ENCODE measurements at regions not wholly inside any gene's neighbourhood (a gene's known extent, or its start where the extent isn't known, plus 50 kb on each side); places are given as distances from the start of the nearest gene placed in this dataset.

GRCh38 chr12:87930033-87930432, 99.2 kb downstream of the C12orf50 start:
- no peak overlapping the region for H3K4me3 ChIP-seq (ENCODE audit: low read depth, low read length)
- DNase-seq (ENCODE audit: low read depth) = peak; percentile 65

DNA sequence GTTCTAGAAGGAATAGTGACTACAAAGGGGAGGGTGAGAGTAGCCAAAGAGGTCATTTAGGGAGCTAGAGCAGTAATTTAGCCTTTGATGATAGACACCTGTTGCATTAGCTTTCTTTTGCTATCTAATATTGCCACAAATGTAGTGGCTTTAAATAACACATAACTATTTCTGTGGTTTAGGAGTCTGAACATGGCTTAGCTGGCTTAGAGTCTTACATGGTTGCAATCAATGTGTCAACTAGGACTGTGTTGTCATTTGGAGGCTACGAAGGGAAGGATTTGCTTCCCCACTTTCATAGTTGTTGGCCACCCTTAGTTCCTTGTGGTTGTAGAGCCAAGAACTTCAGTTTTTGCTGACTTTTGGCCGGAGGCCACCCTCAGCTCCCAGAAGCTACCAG, 99.9 kb downstream of the C12orf50 start:
- no peak overlapping the region for H3K4me3 ChIP-seq (ENCODE audit: low read depth, low read length)
- no peak for DNase-seq (ENCODE audit: low read depth)

GRCh38 chr12:87928031-87928430, 101.2 kb downstream of the C12orf50 start:
- H3K4me3 ChIP-seq (ENCODE audit: low read depth, low read length) = no peak overlapping the region
- DNase-seq (ENCODE audit: low read depth) = no peak

GRCh38 chr12:87925021-87925420, 104.2 kb downstream of the C12orf50 start:
- H3K4me3 ChIP-seq (ENCODE audit: low read depth, low read length) = no peak overlapping the region
- DNase-seq (ENCODE audit: low read depth) = no peak

GRCh38 chr12:87924149-87924548, 105.1 kb downstream of the C12orf50 start:
- DNase-seq (ENCODE audit: low read depth) = peak; percentile 40

GRCh38 chr12:87923361-87923760, 105.8 kb downstream of the C12orf50 start:
- peak; percentile 33 for DNase-seq (ENCODE audit: low read depth)

More at GRCh38 chr12:87924149-87924548, 105.1 kb downstream of the C12orf50 start:
- no peak overlapping the region for H3K4me3 ChIP-seq (ENCODE audit: low read depth, low read length)

GRCh38 chr12:87922736-87923135, 106.5 kb downstream of the C12orf50 start:
- H3K4me3 ChIP-seq (ENCODE audit: low read depth, low read length) = no peak overlapping the region
- no peak for DNase-seq (ENCODE audit: low read depth)

More at GRCh38 chr12:87923361-87923760, 105.8 kb downstream of the C12orf50 start:
- no peak overlapping the region for H3K4me3 ChIP-seq (ENCODE audit: low read depth, low read length)

- H3K4me3 ChIP-seq (ENCODE audit: low read depth, low read length) = no peak overlapping the region
Measured at GRCh38 chr12:87921621-87922020, 107.6 kb downstream of the C12orf50 start.

DNA sequence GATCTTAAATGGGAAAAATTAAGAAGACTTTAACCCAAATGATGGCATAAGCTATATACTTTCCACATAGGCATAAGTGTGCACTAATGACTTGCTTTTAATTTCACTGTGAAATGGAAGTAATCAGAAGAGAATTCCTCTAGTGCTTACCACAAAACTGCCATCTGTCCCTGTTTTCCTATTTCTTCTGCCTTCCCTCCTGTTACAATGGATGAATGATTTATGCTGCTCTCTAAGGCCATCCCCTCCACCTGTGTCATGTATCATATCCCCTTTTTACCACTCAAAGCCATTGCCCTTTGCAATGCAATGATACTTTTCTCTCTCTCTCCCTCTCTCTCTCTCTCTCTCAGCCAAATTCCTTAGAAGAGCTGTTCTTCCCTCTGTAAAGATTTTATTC, 109.1 kb downstream of the C12orf50 start:
- no peak for DNase-seq (ENCODE audit: low read depth)
- H3K4me3 ChIP-seq (ENCODE audit: low read depth, low read length) = no peak overlapping the region

More at GRCh38 chr12:87921621-87922020, 107.6 kb downstream of the C12orf50 start:
- DNase-seq (ENCODE audit: low read depth) = no peak

DNA sequence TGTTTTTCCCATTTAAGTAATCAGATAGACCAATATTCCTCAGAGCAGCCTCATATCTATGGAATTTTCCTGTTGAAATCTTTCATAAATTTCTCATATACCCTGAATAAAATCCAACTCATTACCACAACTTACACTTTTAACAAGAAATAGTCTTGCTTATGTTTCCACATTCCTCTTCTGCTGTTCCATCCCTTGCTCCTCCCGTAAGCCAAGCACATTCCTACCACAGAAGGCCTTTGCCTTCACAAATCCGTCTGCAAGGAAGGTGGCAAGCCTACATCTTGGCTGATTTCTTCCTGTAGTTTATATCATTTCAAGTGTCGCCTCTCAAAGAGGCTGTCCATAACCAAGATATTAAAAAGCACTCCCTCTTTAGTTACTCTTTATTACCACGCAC, 127.7 kb downstream of the C12orf50 start:
- no peak overlapping the region for H3K4me3 ChIP-seq (ENCODE audit: low read depth, low read length)
- DNase-seq (ENCODE audit: low read depth) = no peak

DNA sequence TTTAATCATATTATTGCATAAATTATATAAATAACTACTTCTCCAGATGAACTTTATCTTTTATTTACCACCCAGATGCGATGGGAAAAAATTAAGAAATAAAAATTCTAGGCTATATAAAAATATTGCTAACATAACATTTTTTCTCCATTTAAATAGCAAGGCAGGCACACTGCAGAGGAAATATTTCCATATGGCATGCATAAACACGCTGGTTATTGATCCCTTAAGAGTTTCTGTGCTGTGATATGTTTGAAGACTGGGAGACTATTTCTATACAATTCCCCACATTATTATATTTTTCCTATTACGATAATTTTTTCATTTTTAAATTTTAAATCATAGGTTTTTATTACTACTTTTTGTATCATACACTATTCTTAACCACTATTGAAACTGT, 131.5 kb downstream of the C12orf50 start:
- DNase-seq (ENCODE audit: low read depth) = no peak
- no peak overlapping the region for H3K4me3 ChIP-seq (ENCODE audit: low read depth, low read length)

DNA sequence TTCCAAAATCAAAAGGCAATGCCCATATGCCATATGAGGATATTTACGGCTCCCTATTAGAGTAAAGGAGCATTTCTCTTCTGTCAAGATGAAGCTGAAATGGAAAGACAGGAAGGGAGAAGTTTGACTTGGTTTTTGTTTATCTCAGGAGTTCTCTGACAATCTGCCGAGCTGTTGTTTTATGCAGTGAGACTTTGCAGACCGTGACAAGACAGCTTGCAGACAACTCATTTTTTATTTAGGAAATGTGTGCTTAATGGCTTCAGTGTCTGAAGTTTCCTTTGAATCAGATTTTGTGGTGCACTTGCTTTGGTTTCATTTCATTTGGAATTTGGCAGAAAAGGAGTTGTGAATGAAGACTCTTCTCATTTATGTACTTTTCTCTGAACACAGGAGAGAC, 145.4 kb downstream of the C12orf50 start:
- H3K4me3 ChIP-seq (ENCODE audit: low read depth, low read length) = no peak overlapping the region
- DNase-seq (ENCODE audit: low read depth) = no peak

GRCh38 chr12:87879141-87879540, 150.1 kb downstream of the C12orf50 start:
- H3K4me3 ChIP-seq (ENCODE audit: low read depth, low read length) = no peak overlapping the region
- DNase-seq (ENCODE audit: low read depth) = no peak

DNA sequence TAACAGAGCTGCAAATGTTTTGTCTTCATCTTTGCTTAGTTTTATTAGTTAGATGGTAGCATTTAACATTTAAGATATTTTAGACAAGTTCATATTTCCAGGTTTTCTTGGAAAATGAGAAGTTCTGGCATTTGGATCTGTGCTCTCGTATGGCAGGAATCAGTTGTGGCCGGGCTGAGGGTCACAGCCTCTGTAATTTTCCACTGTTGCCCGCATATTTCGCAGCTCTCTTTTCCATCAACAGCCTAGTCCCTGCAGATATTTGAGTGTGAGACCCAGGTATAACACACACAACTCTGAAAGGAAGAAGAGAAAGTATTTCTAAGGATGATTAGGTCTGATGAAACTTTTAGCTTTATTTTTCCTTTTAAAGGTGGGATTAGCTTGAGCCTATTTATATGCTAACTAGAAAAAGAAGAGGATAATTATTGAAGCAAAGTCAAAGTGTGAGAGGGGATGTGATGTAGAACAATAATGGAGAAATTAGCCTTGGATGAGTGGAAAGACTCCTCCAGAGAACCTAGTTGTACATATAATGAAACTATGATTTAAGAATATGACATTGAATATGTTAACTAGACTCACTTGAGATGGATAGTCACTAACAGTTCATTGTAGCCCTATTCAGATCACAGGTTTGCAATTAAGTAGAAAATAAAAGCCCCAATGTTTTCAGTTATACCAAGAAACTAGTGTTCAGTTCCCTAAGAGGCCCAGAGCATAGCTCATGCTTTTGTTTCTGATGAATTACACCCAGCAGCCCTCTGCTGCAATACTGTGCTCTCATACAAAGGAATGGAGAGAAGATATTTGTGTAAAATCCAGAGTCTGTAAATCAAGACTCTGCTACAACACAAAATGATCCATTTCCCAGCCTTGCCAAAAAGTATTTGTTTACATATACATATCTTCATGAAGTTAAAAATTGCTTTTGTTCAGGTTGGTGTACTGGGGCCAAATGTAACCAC, 158.4 kb downstream of the C12orf50 start:
- H3K4me3 ChIP-seq (ENCODE audit: low read depth, low read length) = no peak overlapping the region
- DNase-seq (ENCODE audit: low read depth) = no peak

- no peak overlapping the region for H3K4me3 ChIP-seq (ENCODE audit: low read depth, low read length)
- no peak for DNase-seq (ENCODE audit: low read depth)
Measured at GRCh38 chr12:87870061-87870460, 159.1 kb downstream of the C12orf50 start.

- no peak for DNase-seq (ENCODE audit: low read depth)
- H3K4me3 ChIP-seq (ENCODE audit: low read depth, low read length) = no peak overlapping the region
Measured at GRCh38 chr12:87866578-87867292, 162.5 kb downstream of the C12orf50 start.

DNA sequence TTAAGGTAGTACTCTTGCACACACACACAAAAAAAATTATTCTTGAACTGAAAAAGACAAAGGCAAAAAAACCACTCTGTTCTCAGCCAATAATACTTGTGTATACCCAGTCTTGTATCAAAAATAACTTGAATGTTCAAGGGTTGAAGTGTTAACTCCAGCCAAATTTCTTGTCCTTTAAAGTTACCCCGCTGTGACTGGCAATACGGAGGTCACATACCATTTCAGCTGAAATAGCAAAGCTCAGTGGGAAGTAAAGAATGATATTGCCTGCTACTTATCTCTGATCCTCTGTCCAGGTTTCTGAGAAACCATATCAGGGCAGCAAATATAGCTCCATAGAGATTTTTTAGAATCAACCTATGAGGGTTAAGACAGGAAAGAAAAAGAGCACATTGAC, 167.4 kb downstream of the C12orf50 start:
- H3K4me3 ChIP-seq (ENCODE audit: low read depth, low read length) = no peak overlapping the region
- DNase-seq (ENCODE audit: low read depth) = no peak

DNA sequence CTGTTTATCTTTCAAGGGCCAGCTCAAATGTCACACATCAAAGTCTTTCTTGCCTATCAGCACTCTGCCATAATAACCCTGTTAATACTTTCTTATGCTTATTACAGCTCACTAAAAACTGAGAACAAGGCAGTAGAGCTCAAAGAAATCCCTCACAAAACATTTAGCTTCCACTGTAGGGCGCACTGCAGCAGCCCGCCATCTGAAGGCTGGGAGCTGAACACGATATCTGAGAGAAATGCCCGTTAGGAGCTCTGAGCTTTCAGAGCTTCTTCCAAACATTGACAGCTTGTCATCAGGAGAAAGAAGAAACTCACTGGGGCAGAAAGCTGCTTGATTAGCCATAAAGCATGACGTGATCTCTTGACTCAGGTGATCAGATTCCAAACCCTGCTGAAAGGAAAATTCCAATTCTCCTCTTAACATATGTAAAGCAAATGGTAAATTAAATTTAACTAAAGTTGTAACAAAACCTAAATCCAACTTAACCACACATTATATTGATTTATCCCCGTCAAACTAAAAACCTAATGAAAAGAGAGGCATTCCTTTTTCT, 175.7 kb downstream of the C12orf50 start:
- no peak overlapping the region for H3K4me3 ChIP-seq (ENCODE audit: low read depth, low read length)
- no peak for DNase-seq (ENCODE audit: low read depth)

GRCh38 chr12:87849074-87849473, 180.1 kb downstream of the C12orf50 start:
- DNase-seq (ENCODE audit: low read depth) = no peak
- H3K4me3 ChIP-seq (ENCODE audit: low read depth, low read length) = no peak overlapping the region

GRCh38 chr12:87848248-87848868, 180.8 kb downstream of the C12orf50 start:
- peak; percentile 16 for DNase-seq (ENCODE audit: low read depth)
- no peak overlapping the region for H3K4me3 ChIP-seq (ENCODE audit: low read depth, low read length)
